ENCODE measurements at regions not wholly inside any gene's neighbourhood (a gene's known extent, or its start where the extent isn't known, plus 50 kb on each side); places are given as distances from the start of the nearest gene placed in this dataset.

DNA sequence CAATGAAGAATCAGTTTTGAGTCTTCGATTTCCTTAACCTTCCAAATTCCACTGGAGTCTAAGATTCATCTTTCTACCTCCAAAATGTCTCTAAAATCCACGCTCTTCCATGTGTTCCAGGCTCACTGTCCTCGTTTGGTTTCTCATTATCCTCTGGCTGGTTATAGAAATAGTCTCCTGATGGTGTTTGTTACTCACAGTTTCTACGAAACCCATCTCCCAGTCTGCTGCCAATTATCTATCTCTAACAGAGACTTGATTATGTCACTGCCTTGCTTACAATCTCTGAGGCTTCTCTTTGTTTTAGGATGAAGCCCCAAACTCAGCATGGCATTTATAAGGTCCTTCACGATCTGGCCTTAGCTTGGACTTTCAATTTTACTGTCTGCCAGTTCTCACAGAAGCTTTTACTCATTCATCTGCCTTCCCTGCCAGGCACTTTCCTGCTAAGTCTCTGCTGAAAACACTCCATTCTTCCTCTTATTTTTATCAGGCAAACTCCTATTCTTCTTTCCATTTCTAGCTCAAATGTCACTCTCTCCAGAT, 339.6 kb upstream of the SGCD start:
- no peak for DNase-seq (ENCODE audit: low spot score)

DNA sequence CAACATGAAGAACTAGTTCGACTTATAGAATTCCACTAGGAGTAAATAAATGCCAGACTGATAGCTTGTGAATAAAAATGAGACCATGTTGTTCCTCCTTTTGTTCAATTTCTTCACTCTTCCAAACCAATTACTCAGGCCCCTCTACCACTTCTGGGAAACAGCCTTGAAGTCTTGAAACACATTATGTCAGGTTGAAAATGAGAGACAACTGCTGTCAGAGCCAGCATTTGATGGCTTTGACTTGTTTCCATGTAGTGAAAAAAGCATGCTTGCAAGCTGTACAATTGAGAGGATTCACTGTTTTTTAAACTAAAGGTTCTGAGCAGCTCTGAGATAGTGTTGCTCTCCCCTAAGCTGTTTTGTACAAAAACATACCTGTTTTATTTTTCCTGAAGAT, 337.1 kb upstream of the SGCD start:
- no peak for DNase-seq (ENCODE audit: low spot score)

GRCh38 chr5:155996123-155996522, 330.8 kb upstream of the SGCD start:
- DNase-seq (ENCODE audit: low spot score): no peak

DNA sequence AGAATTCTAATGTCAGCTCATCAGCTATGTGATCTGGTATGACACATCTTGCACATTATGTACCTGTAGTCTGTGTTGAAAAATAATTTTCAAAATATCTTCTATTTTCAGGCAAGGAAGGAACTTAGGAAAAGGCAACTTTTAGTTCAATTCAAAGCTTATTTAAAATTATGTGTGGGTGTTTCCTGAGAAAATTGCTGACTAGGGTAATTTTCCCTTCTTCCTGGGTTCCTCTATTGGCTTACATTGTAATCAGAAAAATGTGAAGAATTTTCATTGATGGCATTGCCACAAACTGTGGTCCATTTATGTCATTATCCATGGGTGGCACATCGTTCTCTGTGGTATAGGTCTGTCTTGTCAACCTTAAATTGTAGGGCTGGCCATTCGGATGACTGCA, 328.7 kb upstream of the SGCD start:
- DNase-seq (ENCODE audit: low spot score): no peak

GRCh38 chr5:156000115-156000514, 326.8 kb upstream of the SGCD start:
- DNase-seq (ENCODE audit: low spot score): no peak

- no peak for DNase-seq (ENCODE audit: low spot score)
These were observed 322.2 kb upstream of the SGCD start for GRCh38 chr5:156004754-156005153.

GRCh38 chr5:156006026-156006647, 320.8 kb upstream of the SGCD start:
- DNase-seq (ENCODE audit: low spot score): no peak

- no peak for DNase-seq (ENCODE audit: low spot score)
These were observed 318.1 kb upstream of the SGCD start for GRCh38 chr5:156008844-156009243.

DNA sequence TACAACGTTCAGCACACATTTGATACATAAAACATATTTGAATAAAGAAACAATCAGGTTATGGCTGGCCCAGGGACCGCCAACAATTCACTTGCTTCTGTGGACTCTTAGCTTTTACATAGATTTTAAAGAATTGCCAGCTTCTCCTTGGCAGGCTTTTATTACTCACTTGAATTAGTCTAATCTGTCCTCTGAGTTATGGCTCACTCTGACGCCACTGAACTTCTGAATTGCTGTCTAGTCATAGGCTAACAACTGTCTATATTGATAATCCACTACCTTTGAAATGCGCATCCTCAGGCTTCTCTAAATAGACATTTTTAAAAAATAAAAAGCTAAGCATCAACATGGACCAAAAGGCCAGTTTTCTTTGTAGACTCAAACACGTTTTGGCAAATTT, 317.4 kb upstream of the SGCD start:
- DNase-seq (ENCODE audit: low spot score): no peak

GRCh38 chr5:156015137-156015536, 311.8 kb upstream of the SGCD start:
- no peak for DNase-seq (ENCODE audit: low spot score)

GRCh38 chr5:156019130-156019529, 307.8 kb upstream of the SGCD start:
- no peak for DNase-seq (ENCODE audit: low spot score)

- DNase-seq (ENCODE audit: low spot score): no peak
These were observed 307.3 kb upstream of the SGCD start for GRCh38 chr5:156019571-156020180.

- no peak for DNase-seq (ENCODE audit: low spot score)
These were observed 306.3 kb upstream of the SGCD start for GRCh38 chr5:156020647-156021046.

DNA sequence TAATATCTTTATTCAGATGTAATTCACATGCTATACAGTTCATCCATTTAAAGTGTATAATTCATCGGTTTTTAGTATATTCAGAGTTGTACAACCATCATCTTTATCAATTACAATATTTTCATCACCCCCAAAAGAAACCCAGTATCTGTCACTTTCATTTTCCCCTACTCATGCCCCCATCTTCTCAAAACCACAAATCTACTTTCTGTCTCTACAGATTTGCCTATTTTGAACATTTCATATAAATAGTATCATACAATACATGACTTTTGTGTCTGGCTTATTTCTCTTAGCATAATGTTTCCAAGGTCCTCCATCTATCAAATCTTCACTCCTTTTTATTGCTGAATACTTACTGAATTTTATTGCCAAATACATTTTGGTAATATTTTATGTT, 305.1 kb upstream of the SGCD start:
- no peak for DNase-seq (ENCODE audit: low spot score)

- DNase-seq (ENCODE audit: low spot score): no peak
These were observed 301.3 kb upstream of the SGCD start for GRCh38 chr5:156025656-156026055.

DNA sequence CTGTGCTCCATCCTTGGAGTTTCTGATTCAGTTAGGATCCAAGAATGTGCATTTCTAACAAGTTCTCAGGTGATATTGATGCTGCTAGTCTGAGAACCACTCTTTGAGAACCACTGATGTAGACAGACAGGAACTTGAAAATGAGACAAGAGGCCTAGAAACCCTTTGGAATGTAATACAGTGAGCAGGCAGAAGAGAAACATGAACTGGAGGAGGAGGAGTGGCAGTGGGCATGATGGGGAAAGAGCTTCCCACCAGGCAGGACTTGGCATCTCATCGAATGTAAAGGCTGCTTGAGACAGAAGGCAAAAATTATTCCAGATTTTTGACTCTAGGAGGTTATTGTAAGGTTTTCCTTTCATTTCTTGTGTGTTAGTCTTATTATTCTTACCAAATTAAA, 295.8 kb upstream of the SGCD start:
- DNase-seq (ENCODE audit: low spot score): no peak

DNA sequence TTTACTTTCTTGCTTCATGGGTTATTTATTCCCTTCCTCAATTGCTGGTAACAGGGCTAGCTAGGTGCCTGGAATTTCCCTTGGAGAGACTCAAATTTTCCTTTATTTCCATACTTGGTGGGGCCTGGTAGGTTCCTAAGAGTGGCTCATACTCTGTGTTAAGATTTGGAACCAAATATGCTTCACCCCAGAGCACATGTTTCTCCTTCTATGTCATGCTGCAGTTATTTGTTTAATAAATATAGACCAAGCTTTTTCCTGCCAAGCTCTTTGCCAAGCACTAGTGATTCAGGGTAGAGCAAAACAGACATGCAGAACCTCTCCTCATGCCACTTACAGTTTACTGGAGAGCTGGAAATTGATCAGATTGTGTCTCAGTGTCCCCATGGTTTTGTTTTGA, 290.3 kb upstream of the SGCD start:
- DNase-seq (ENCODE audit: low spot score): no peak

DNA sequence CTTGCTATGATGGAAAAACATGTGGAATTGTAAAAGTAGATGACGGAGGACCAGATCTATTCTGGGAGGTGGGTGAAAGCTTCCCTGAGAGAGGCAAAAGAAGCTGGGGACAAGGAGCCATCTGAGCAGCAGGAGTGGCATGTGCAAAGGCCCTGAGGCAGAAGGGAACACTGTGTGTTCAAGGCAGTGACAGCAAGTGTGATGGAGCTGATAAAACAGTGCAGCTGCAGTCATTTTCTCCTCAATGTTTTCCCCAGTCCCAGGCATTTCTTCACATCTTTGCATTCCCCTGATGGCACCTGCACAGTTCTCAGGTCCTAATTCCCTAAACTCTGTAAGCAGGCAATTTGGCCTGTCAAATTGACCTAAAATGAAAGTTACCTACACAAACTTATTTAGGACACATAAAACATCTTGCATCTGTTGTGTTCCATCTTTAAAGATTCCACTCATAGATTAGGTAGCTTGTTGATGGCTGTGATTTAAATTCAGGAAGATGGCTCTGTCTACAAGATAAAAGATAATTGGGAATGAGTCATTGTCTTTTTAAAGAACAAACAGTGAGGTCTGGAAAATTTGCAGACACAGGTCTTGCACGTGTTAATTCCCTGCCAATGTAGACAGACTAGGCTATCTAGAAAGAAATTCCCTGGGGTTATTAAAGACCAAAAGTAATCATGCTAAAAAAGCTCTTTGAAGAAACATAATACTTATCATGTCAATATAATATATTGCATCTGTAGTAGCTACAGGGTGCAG, 289.6 kb upstream of the SGCD start:
- no peak for DNase-seq (ENCODE audit: low spot score)

DNA sequence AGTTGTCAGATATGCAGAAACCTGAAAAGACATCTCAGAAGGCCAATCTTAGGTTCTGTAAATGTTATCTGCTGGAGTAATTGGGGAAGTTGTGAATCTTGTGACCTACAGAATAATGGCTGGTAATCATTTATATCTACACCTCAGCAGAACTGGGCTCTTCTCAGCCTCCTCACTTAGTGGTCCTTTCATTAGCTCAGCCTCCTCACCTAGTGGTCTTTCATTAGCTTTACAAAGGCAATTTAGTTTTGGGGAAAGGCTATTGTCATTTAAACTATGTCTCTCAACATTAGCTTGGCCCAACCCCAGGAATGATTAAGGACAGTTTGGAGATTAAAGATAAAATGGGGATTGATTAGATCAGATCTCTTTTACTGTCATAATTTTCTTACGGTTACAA, 284.2 kb upstream of the SGCD start:
- no peak for DNase-seq (ENCODE audit: low spot score)

DNA sequence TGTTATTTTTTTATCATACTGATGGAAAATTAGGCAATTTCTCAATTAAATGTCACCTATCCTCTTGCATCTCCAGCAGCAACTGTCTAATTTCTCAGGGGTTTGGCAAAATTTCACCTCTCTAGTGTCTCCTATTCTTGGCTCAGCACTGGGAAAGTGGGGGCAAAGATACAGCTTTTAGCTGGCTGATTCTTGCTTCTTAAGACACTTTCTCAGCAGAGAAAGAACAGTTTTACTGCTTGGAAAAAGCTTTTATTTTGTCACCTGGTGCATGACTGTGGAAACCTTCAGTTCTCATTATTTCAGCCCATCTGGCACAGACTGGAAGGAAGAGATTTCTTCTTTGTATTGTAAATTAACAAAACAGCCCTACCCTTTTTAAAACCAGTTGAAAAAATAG, 283.6 kb upstream of the SGCD start:
- no peak for DNase-seq (ENCODE audit: low spot score)

DNA sequence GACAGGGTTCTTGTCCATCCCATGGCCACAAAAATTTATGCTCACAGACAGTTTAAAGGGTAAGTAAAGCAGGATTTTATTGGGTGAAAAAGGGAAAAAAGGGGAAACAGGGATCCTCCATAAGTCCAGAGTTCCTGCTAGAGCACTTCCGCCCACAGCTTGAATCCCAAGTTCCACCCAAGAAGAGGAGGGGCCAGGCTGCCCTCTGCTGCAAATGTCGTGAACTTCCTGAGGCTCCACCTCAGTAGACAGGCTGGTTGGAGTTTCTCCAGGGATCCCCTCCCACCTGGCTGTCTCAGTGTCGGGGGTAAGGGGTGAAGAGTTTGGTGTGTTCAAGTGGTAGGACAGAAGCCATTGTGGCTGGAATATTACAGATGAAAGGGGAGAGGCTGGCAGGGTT, 275.0 kb upstream of the SGCD start:
- no peak for DNase-seq (ENCODE audit: low spot score)

DNA sequence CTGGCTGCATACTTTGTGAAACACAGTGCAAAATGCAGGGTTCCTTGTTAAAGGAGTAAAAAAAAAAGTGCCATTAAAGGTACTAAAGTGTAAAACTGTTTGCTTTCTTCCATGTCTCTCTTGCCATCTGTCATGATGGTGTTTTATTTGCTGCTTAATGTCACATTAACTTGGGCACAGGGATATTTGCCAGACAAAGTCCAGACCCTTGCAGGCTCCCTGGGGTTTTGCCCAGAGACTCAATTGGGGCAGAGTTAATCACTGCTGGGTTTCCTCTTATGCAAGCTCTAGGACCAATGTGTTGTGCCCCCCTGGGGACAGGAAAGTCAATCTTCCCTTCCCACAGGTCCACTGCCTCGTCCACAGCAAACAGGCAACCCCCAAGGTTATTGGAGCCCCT, 274.3 kb upstream of the SGCD start:
- no peak for DNase-seq (ENCODE audit: low spot score)

DNA sequence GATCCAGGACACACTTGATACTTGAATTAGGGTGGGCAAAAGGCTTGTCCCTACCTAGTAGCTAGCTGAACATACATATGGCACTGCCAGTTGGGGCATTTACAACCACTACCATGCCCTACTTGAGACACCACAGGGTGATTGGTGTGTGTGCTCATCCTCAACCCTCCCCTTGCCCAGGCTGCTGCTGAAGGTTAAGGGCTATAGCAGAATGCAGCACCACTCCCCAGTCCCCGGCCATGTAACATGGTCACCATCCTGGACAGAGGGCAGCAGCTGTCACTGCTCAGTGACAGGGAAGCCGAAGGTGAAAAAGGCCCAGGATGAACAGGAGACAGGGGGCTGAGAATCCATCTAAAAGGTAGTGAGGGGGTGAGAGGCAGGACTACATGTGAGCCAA, 273.9 kb upstream of the SGCD start:
- DNase-seq (ENCODE audit: low spot score): no peak

Measured in CD4-positive, alpha-beta T cell treated with Interleukin-2 at 100 ng/mL for 4 hours (primary cell).